ENCODE measurements at regions not wholly inside any gene's neighbourhood (a gene's known extent, or its start where the extent isn't known, plus 50 kb on each side); places are given as distances from the start of the nearest gene placed in this dataset.

DNA sequence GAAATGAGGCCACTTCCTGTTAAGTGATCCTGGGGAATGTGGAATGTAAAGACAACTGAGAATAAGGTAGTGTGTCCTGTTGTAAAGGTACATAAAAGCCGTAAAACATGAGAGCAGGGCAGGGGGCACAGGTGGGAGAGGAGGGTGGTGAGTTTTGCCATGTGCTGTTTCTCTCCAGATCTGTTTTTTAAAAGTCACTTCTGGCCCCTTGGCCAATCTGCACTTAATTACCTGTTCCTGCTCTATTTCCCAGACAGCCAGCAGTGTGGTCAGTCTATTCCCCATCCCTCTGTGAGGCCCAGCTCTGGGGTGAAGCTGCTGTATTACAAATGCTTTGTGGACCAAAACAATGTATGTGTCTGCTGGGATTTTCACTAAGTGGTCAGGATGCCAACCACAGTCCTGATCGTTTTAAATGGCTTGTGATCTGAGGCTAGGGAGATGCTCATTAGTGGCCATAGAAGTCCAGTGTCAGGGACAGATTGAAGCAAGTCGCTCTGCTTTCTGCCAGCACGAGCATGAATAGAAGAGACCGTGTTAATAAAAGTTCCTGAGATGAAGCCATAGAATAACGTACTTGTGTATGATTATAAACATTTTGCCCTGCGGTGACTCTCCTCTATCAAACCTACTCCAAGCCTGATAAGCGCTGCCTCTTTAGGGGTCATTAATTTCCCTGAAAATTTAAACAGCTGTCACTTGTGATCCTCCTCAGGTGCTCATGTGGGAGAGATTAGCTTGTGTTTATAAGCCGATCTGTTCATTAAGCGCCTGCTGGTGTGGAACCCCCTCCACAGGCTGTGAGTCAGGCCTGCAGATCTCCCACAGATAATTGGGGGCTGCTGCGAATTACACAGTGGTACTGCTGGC is 111.8 kb upstream of the CENPW start:
- TF ChIP-seq CTCF (IDR thresholded peaks at IDR 0.05), result no peak
- TF ChIP-seq POLR2A (IDR thresholded peaks at IDR 0.05), result no peak

All from body of pancreas (tissue), 4 donors.